ENCODE measurements at regions not wholly inside any gene's neighbourhood (a gene's known extent, or its start where the extent isn't known, plus 50 kb on each side); places are given as distances from the start of the nearest gene placed in this dataset.

DNA sequence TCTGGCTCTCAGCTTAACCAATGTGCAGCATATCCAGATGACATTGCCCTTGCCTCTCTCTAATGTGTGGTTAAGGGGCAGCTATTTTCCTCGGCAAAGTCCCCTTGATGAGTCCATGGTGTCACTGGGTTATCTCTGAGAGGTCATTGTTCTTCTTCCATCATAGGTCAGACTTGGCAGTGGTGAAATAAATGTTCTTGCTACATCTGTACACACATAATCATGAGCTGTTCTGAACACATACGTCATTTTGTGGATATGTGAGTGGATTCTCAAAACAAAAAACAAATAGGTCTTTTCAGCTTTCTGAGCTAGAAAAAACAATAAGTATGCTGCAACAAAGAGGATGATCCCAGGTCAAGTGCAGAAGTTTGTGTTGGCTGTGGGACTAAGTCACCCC, 134.7 kb upstream of the PTPN3 start:
- peaks cover 2% of the 10 kb centered on the region for H3K27me3 Mint-ChIP-seq (ENCODE audit: insufficient read depth, low read depth)
- no peak overlapping the region for H3K4me3 Mint-ChIP-seq

GRCh38 chr9:109639674-109640579, 140.1 kb upstream of the PALM2AKAP2 start:
- H3K27me3 ChIP-seq: peaks cover 74% of the 10 kb centered on the region
- H3K4me3 ChIP-seq: peak overlapping the region; percentile 61
- H3K9ac ChIP-seq: no peak overlapping the region

More for the DNA sequence above, 134.7 kb upstream of the PTPN3 start:
- Mint-ChIP-seq H3K27ac (no peak overlapping the region), H3K9me3 (no peaks in the 10 kb centered on the region), H3K36me3 (no peaks in the 10 kb centered on the region), H3K4me1 (no peaks in the 10 kb centered on the region)
- Histone ChIP-seq H3K79me2 (ENCODE audit: low read depth) (no peaks in the 10 kb centered on the region), H3K4me3 (no peak overlapping the region), H3K9ac (no peak overlapping the region), H3K27ac (no peak overlapping the region), H3K36me3 (no peaks in the 10 kb centered on the region), H2AFZ (replicated peaks) (no peak overlapping the region), H3F3A (ENCODE audit: low read depth) (no peaks in the 10 kb centered on the region), H3K27me3 (peaks cover 33% of the 10 kb centered on the region), H4K20me1 (ENCODE audit: low read depth) (no peaks in the 10 kb centered on the region), H3K9me3 (ENCODE audit: low read depth) (no peaks in the 10 kb centered on the region), H3K4me2 (no peak overlapping the region), H3K4me1 (no peaks in the 10 kb centered on the region)
- DNase-seq (ENCODE audit: low spot score): no peak
- TF ChIP-seq EZH2phosphoT487 (IDR thresholded peaks at IDR 0.05) (no peak), EZH2 (IDR thresholded peaks at IDR 0.05) (no peak)
- TF ChIP-seq, protein P1, sequence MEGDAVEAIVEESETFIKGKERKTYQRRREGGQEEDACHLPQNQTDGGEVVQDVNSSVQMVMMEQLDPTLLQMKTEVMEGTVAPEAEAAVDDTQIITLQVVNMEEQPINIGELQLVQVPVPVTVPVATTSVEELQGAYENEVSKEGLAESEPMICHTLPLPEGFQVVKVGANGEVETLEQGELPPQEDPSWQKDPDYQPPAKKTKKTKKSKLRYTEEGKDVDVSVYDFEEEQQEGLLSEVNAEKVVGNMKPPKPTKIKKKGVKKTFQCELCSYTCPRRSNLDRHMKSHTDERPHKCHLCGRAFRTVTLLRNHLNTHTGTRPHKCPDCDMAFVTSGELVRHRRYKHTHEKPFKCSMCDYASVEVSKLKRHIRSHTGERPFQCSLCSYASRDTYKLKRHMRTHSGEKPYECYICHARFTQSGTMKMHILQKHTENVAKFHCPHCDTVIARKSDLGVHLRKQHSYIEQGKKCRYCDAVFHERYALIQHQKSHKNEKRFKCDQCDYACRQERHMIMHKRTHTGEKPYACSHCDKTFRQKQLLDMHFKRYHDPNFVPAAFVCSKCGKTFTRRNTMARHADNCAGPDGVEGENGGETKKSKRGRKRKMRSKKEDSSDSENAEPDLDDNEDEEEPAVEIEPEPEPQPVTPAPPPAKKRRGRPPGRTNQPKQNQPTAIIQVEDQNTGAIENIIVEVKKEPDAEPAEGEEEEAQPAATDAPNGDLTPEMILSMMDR (IDR thresholded peaks at IDR 0.05): no peak

DNA sequence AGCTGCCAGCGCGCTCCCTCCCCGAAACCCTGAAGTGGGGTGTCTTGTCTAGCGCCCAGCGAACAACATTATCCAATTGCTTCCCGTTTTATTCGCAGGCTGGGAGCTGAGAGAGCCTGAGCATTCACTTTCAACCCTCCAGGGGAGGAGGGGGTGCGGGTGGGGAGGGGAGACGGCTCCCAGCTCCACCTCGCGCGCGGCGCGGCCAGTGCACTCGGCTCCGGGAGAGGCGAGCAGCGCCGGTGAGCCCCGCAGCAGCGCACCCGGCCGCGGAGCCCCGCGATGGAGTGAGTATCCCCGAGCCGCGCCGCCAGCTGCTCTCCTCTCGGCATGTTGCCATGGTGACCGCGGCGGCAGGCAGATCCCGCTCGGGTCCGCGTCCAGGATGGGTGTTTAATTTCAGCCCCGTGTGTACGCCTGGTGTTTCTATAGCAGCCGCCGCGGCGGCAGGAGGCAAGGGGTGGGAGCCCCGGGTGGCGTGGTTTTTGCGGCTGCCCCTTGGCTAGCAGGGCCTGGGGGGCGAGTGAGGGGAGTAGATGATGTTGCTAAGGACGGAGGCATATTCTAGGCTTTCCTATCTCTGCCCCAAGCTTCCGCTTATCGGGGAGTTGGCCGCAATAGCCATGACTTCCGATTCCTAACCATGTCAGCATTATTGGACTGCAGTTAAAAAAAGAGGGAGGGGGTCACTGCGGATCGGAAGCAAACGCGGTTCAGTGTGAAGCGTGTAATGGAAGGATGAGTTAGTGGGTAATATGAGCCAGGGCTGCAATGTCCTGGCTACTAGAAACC, 139.2 kb upstream of the PALM2AKAP2 start:
- peaks cover 68% of the 10 kb centered on the region for H3K27me3 ChIP-seq
- no peaks in the 10 kb centered on the region for H3K36me3 Mint-ChIP-seq
- H3K9me3 ChIP-seq (ENCODE audit: low read depth): no peaks in the 10 kb centered on the region
- H3K4me3 Mint-ChIP-seq: peak overlapping the region; percentile 84
- no peak overlapping the region for H3K27ac Mint-ChIP-seq
- H3K4me3 ChIP-seq: peak overlapping the region; percentile 61
- TF ChIP-seq EZH2 (IDR thresholded peaks at IDR 0.05) (peak; percentile 60), EZH2phosphoT487 (IDR thresholded peaks at IDR 0.05) (peak; percentile 58)
- TF ChIP-seq, protein P1 (IDR thresholded peaks at IDR 0.05): no peak
- no peak overlapping the region for H3K27ac ChIP-seq
- H3K4me1 ChIP-seq: peaks cover 6% of the 10 kb centered on the region
- H3K27me3 Mint-ChIP-seq (ENCODE audit: insufficient read depth, low read depth): peaks cover 13% of the 10 kb centered on the region
- H3K9ac ChIP-seq: no peak overlapping the region
- H3F3A ChIP-seq (ENCODE audit: low read depth): peaks cover 6% of the 10 kb centered on the region
- peak overlapping the region; percentile 84 for H2AFZ ChIP-seq (replicated peaks)
- no peaks in the 10 kb centered on the region for H3K9me3 Mint-ChIP-seq
- H3K36me3 ChIP-seq: no peaks in the 10 kb centered on the region
- no peaks in the 10 kb centered on the region for H4K20me1 ChIP-seq (ENCODE audit: low read depth)
- H3K4me2 ChIP-seq: peak overlapping the region; percentile 99
- DNase-seq (ENCODE audit: low spot score): peak; percentile 90
- no peaks in the 10 kb centered on the region for H3K79me2 ChIP-seq (ENCODE audit: low read depth)
- H3K4me1 Mint-ChIP-seq: peaks cover 12% of the 10 kb centered on the region

More at GRCh38 chr9:109639674-109640579, 140.1 kb upstream of the PALM2AKAP2 start:
- Mint-ChIP-seq H3K27me3 (ENCODE audit: insufficient read depth, low read depth) (peaks cover 13% of the 10 kb centered on the region), H3K4me1 (peaks cover 12% of the 10 kb centered on the region), H3K27ac (no peak overlapping the region), H3K9me3 (no peaks in the 10 kb centered on the region), H3K36me3 (no peaks in the 10 kb centered on the region), H3K4me3 (peak overlapping the region; percentile 84)
- Histone ChIP-seq H3K79me2 (ENCODE audit: low read depth) (no peaks in the 10 kb centered on the region), H2AFZ (replicated peaks) (peak overlapping the region; percentile 84), H3K36me3 (no peaks in the 10 kb centered on the region), H4K20me1 (ENCODE audit: low read depth) (no peaks in the 10 kb centered on the region), H3K4me1 (peaks cover 6% of the 10 kb centered on the region), H3K4me2 (peak overlapping the region; percentile 99), H3K27ac (no peak overlapping the region), H3K9me3 (ENCODE audit: low read depth) (no peaks in the 10 kb centered on the region), H3F3A (ENCODE audit: low read depth) (peaks cover 6% of the 10 kb centered on the region)
- DNase-seq (ENCODE audit: low spot score): peak; percentile 60
- no peak for TF ChIP-seq EZH2phosphoT487 (IDR thresholded peaks at IDR 0.05)
- TF ChIP-seq, protein P1 (IDR thresholded peaks at IDR 0.05): peak; percentile 5
- peak; percentile 58 for TF ChIP-seq EZH2 (IDR thresholded peaks at IDR 0.05)

Data from neural progenitor cell (in vitro differentiated cells).